ENCODE measurements at regions not wholly inside any gene's neighbourhood (a gene's known extent, or its start where the extent isn't known, plus 50 kb on each side); places are given as distances from the start of the nearest gene placed in this dataset.

- Histone ChIP-seq H3F3A (ENCODE audit: insufficient read depth, low read length) (no peaks in the 10 kb centered on the region), H4K20me1 (ENCODE audit: insufficient read depth, low read length) (no peaks in the 10 kb centered on the region), H3K27me3 (ENCODE audit: insufficient read depth, low read length) (no peaks in the 10 kb centered on the region), H3K9me3 (ENCODE audit: low read length) (no peaks in the 10 kb centered on the region), H3K9me2 (ENCODE audit: low read depth, low read length) (no peaks in the 10 kb centered on the region), H3K79me2 (ENCODE audit: insufficient read depth, low read length) (no peaks in the 10 kb centered on the region), H3K4me1 (ENCODE audit: insufficient read depth, low read length, severe bottlenecking) (no peaks in the 10 kb centered on the region), H3K4me3 (ENCODE audit: low read depth, low read length, poor library complexity, severe bottlenecking) (no peak overlapping the region), H2AFZ (ENCODE audit: low read length) (no peak overlapping the region), H3K27ac (ENCODE audit: low read depth, low read length, poor library complexity, severe bottlenecking) (no peak overlapping the region), H3K4me2 (ENCODE audit: low read length) (no peak overlapping the region), H3K9ac (ENCODE audit: low read length) (no peak overlapping the region), H3K36me3 (ENCODE audit: insufficient read depth, low read length) (no peaks in the 10 kb centered on the region)
- TF ChIP-seq EZH2 (IDR thresholded peaks at IDR 0.05; ENCODE audit: borderline replicate concordance, low read length) (no peak), CTCF (IDR thresholded peaks at IDR 0.05; ENCODE audit: low read length) (no peak)
Observed at GRCh38 chr11:71322861-71323582, 70.6 kb upstream of the SHANK2 start.

- Histone ChIP-seq H3K9me3 (ENCODE audit: low read length) (no peaks in the 10 kb centered on the region), H3F3A (ENCODE audit: insufficient read depth, low read length) (no peaks in the 10 kb centered on the region)
- TF ChIP-seq EZH2 (IDR thresholded peaks at IDR 0.05; ENCODE audit: borderline replicate concordance, low read length) (no peak), CTCF (IDR thresholded peaks at IDR 0.05; ENCODE audit: low read length) (no peak)
Observed at GRCh38 chr11:71322192-71322735, 69.9 kb upstream of the SHANK2 start.

GRCh38 chr11:71321433-71322191 lies 69.2 kb upstream of the SHANK2 start:
- Histone ChIP-seq H4K20me1 (ENCODE audit: insufficient read depth, low read length) (no peaks in the 10 kb centered on the region), H3K9me3 (ENCODE audit: low read length) (0 out of 2 replicates have a peak, but pooled peaks cover 2% of the 10 kb centered on the region)

More at GRCh38 chr11:71322192-71322735, 69.9 kb upstream of the SHANK2 start:
- Histone ChIP-seq H3K27ac (ENCODE audit: low read depth, low read length, poor library complexity, severe bottlenecking) (no peak overlapping the region), H3K4me3 (ENCODE audit: low read depth, low read length, poor library complexity, severe bottlenecking) (no peak overlapping the region), H3K4me2 (ENCODE audit: low read length) (no peak overlapping the region), H3K9ac (ENCODE audit: low read length) (no peak overlapping the region), H3K27me3 (ENCODE audit: insufficient read depth, low read length) (no peaks in the 10 kb centered on the region), H3K9me2 (ENCODE audit: low read depth, low read length) (no peaks in the 10 kb centered on the region), H3K36me3 (ENCODE audit: insufficient read depth, low read length) (no peaks in the 10 kb centered on the region), H3K79me2 (ENCODE audit: insufficient read depth, low read length) (no peaks in the 10 kb centered on the region), H3K4me1 (ENCODE audit: insufficient read depth, low read length, severe bottlenecking) (no peaks in the 10 kb centered on the region), H2AFZ (ENCODE audit: low read length) (no peak overlapping the region), H4K20me1 (ENCODE audit: insufficient read depth, low read length) (no peaks in the 10 kb centered on the region)

More at GRCh38 chr11:71321433-71322191, 69.2 kb upstream of the SHANK2 start:
- Histone ChIP-seq H3K9ac (ENCODE audit: low read length) (no peak overlapping the region), H3K27ac (ENCODE audit: low read depth, low read length, poor library complexity, severe bottlenecking) (no peak overlapping the region), H3K79me2 (ENCODE audit: insufficient read depth, low read length) (no peaks in the 10 kb centered on the region), H3K36me3 (ENCODE audit: insufficient read depth, low read length) (no peaks in the 10 kb centered on the region), H3K9me2 (ENCODE audit: low read depth, low read length) (no peaks in the 10 kb centered on the region), H3K4me3 (ENCODE audit: low read depth, low read length, poor library complexity, severe bottlenecking) (no peak overlapping the region), H2AFZ (ENCODE audit: low read length) (no peak overlapping the region), H3F3A (ENCODE audit: insufficient read depth, low read length) (no peaks in the 10 kb centered on the region), H3K4me1 (ENCODE audit: insufficient read depth, low read length, severe bottlenecking) (no peaks in the 10 kb centered on the region), H3K4me2 (ENCODE audit: low read length) (no peak overlapping the region), H3K27me3 (ENCODE audit: insufficient read depth, low read length) (no peaks in the 10 kb centered on the region)
- TF ChIP-seq CTCF (IDR thresholded peaks at IDR 0.05; ENCODE audit: low read length) (no peak), EZH2 (IDR thresholded peaks at IDR 0.05; ENCODE audit: borderline replicate concordance, low read length) (no peak)
